Thyroid gland (tissue), 4 donors: ENCODE measurements at regions not wholly inside any gene's neighbourhood (a gene's known extent, or its start where the extent isn't known, plus 50 kb on each side); places are given as distances from the start of the nearest gene placed in this dataset.

ENCODE experiments used
- DNase-seq, 2 donors: peaks; one replicate each; pipeline ENCODE4 v3.0.0-alpha.2; 2019
- H3K27ac ChIP-seq, 3 donors: fragments of 200-600 bp; sonication (generic); 1 replicate in 2 of 3; 2 replicates in 1 of 3; pipeline ENCODE4 v1.5.1; 2016 to 2019; ENCODE audit warnings: mild to moderate bottlenecking in 1 of 3, moderate library complexity in 1 of 3
- H3K27me3 ChIP-seq: fragments of 200-600 bp; sonication (generic); one replicate; pipeline ENCODE4 v1.5.1; 2019
- H3K36me3 ChIP-seq, 2 donors: fragments of 200-600 bp; sonication (generic); one replicate each; pipeline ENCODE4 v1.5.1; 2016 to 2019
- H3K4me1 ChIP-seq, 2 donors: fragments of 200-600 bp; sonication (generic); one replicate each; pipeline ENCODE4 v1.5.1; 2017 to 2019
- H3K4me3 ChIP-seq, 3 donors: fragments of 200-600 bp; sonication (generic); replicated peaks in 1 of 3; 1 replicate in 2 of 3; 2 replicates in 1 of 3; pipeline ENCODE4 v1.5.1; 2016; ENCODE audit warnings: mild to moderate bottlenecking in 1 of 3
- H3K9me3 ChIP-seq: fragments of 200-600 bp; sonication (generic); one replicate; pipeline ENCODE4 v1.5.1; 2017
- CTCF ChIP-seq, 6 experiments: fragments of 200-600 bp in 3 of 6; fragments of 450-650 bp in 3 of 6; sonication (generic) in 3 of 6; IDR thresholded peaks; one replicate each; pipeline ENCODE4 v1.5.1; 2016 to 2019; ENCODE audit warnings: antibody characterized with exemption in 6 of 6, mild to moderate bottlenecking in 2 of 6, inconsistent platforms in 1 of 6, moderate library complexity in 1 of 6
- POLR2A ChIP-seq, 2 donors: fragments of 450-650 bp; IDR thresholded peaks; one replicate each; pipeline ENCODE4 v1.6.1; 2017; ENCODE audit warnings: antibody characterized with exemption in 2 of 2, mild to moderate bottlenecking in 2 of 2, moderate library complexity in 1 of 2
- WGBS, 2 donors: methylation state at CpG; one replicate each; pipeline ENCODE4 v1.1.5; 2017; 5-methylcytosine and 5-hydroxymethylcytosine counted together
- intact Hi-C: fragments of 100-400 bp; cut with DNase I; formaldehyde crosslinking; loops from one replicate; pipeline ENCODE4 v1.15.1; 2023

- Histone ChIP-seq H3K4me3 (no peak overlapping the region), H3K27ac (no peak overlapping the region), H3K36me3 (no peaks in the 10 kb centered on the region), H3K27me3 (no peaks in the 10 kb centered on the region), H3K4me1 (no peaks in the 10 kb centered on the region), H3K9me3 (no peaks in the 10 kb centered on the region)
- intact Hi-C loops, result no loop called here
- WGBS, 2 donors, result 94 to 99% methylated on average over 4 of the region's 4 CpGs
- no peak for TF ChIP-seq CTCF (IDR thresholded peaks at IDR 0.05)
- TF ChIP-seq POLR2A (IDR thresholded peaks at IDR 0.05), result no peak
- DNase-seq, result no peak
These were observed 96.0 kb upstream of the MDM1 start for GRCh38 chr12:68428211-68428610.

- no peaks in the 10 kb centered on the region for H3K27me3 ChIP-seq
- H3K9me3 ChIP-seq, result no peaks in the 10 kb centered on the region
- no peaks in the 10 kb centered on the region for H3K4me1 ChIP-seq
- no peak for DNase-seq
- intact Hi-C loops, result no loop called here
- no peak overlapping the region for H3K4me3 ChIP-seq
- TF ChIP-seq CTCF (IDR thresholded peaks at IDR 0.05), result no peak
- no peak for TF ChIP-seq POLR2A (IDR thresholded peaks at IDR 0.05)
- WGBS, 2 donors, result 81 to 86% methylated on average over 6 of the region's 6 CpGs
- H3K36me3 ChIP-seq, result no peaks in the 10 kb centered on the region
- H3K27ac ChIP-seq, result no peak overlapping the region
These were observed 96.8 kb upstream of the MDM1 start for GRCh38 chr12:68428724-68429501.

GRCh38 chr12:68429696-68430095 lies 97.5 kb upstream of the MDM1 start:
- H3K27ac ChIP-seq, result no peak overlapping the region
- no peaks in the 10 kb centered on the region for H3K27me3 ChIP-seq
- intact Hi-C loops, result no loop called here
- H3K4me1 ChIP-seq, result no peaks in the 10 kb centered on the region
- H3K9me3 ChIP-seq, result no peaks in the 10 kb centered on the region
- no peak overlapping the region for H3K4me3 ChIP-seq
- no peaks in the 10 kb centered on the region for H3K36me3 ChIP-seq
- 82 to 89% methylated on average over 4 of the region's 4 CpGs for WGBS, 2 donors
- DNase-seq, result no peak
- TF ChIP-seq CTCF (IDR thresholded peaks at IDR 0.05) (no peak), POLR2A (IDR thresholded peaks at IDR 0.05) (no peak)

GRCh38 chr12:68431786-68432185 lies 99.6 kb upstream of the MDM1 start:
- no peak for TF ChIP-seq CTCF (IDR thresholded peaks at IDR 0.05)
- no peak for TF ChIP-seq POLR2A (IDR thresholded peaks at IDR 0.05)
- WGBS, 2 donors, result 87 to 91% methylated on average over 6 of the region's 6 CpGs
- Histone ChIP-seq H3K4me3 (no peak overlapping the region), H3K27ac (no peak overlapping the region), H3K36me3 (no peaks in the 10 kb centered on the region), H3K27me3 (no peaks in the 10 kb centered on the region), H3K9me3 (no peaks in the 10 kb centered on the region), H3K4me1 (no peaks in the 10 kb centered on the region)
- DNase-seq, result no peak
- intact Hi-C loops, result no loop called here

GRCh38 chr12:68432622-68433021 lies 100.5 kb upstream of the MDM1 start:
- H3K27ac ChIP-seq, result no peak overlapping the region
- TF ChIP-seq CTCF (IDR thresholded peaks at IDR 0.05), result no peak
- intact Hi-C loops, result no loop called here

More at GRCh38 chr12:68432622-68433021, 100.5 kb upstream of the MDM1 start:
- Histone ChIP-seq H3K4me1 (no peaks in the 10 kb centered on the region), H3K36me3 (no peaks in the 10 kb centered on the region), H3K4me3 (no peak overlapping the region), H3K9me3 (no peaks in the 10 kb centered on the region), H3K27me3 (no peaks in the 10 kb centered on the region)
- DNase-seq, result no peak
